Heart left ventricle (tissue), 13 donors: ENCODE measurements at regions not wholly inside any gene's neighbourhood (a gene's known extent, or its start where the extent isn't known, plus 50 kb on each side); places are given as distances from the start of the nearest gene placed in this dataset.

Source experiments
- CTCF ChIP-seq, 12 donors: fragments of 200-600 bp; sonication (generic) in 4 of 12; IDR thresholded peaks; one replicate each; pipeline versions ENCODE4 v1.5.0 to v1.8.0; 2018 to 2022; ENCODE audit warnings: antibody characterized with exemption in 12 of 12, mild to moderate bottlenecking in 5 of 12
- POLR2A ChIP-seq, 2 donors: fragments of 450-650 bp; IDR thresholded peaks; one replicate each; pipeline ENCODE4 v1.6.1; 2017; ENCODE audit warnings: antibody characterized with exemption in 2 of 2, mild to moderate bottlenecking in 2 of 2, moderate library complexity in 2 of 2
- donor health status: ischemic (EF 13 %, LVEDD 7.1; RV severe dilation, severe dysfunction).
- donor health status: DM: no; HTN: yes; CAD: no.
- donor health status: DM: no; HTN: no; CAD: no.
- donor health status: ischemic (EF 25% LVEDD 6.9; RV normal size, moderate dysfunction).
- donor health status: ischemic (EF 25% LVEDD 5.7; RV mildly dilated, moderate dysfunction).
- donor health status: ischemic (EF 35%, LVEDD 5.7; RV mildly dilated, moderate dysfunction).
- donor health status: nonischemic (EF 11% LVEDD 7.7; RV severe dilation, severe dysfunction).
- donor health status: DM: yes; HTN: yes; CAD: no.
- donor health status: PGD.
- donor health status: ischemic (EF 29% LVEDD 5.4; RV normal size, mild dysfunction).
- donor health status: nonischemic (EF 23%, LVEDD 6.1; RV moderate dilation, normal function).

GRCh38 chr9:135374591-135374990, 105.0 kb upstream of the PPP1R26 start:
- no peak for TF ChIP-seq POLR2A (IDR thresholded peaks at IDR 0.05)
- TF ChIP-seq CTCF (IDR thresholded peaks at IDR 0.05), result no peak
